ENCODE measurements at regions not wholly inside any gene's neighbourhood (a gene's known extent, or its start where the extent isn't known, plus 50 kb on each side); places are given as distances from the start of the nearest gene placed in this dataset.

- H3K4me1 ChIP-seq (ENCODE audit: control insufficient read depth, insufficient read depth, low read length): no peaks in the 10 kb centered on the region
- POLR2A ChIA-PET: no interaction called here
- in situ Hi-C loops (cut with HindIII; ENCODE audit: low pct_unique_long_range_greater_than_20kb, low sequenced_read_pairs) (no loop called here), intact Hi-C loops (cut with micrococcal nuclease; ENCODE audit: unreplicated experiment) (no loop called here)
- no peak overlapping the region for H3K27ac ChIP-seq (ENCODE audit: low read length)
- no peaks in the 10 kb centered on the region for H3K27me3 ChIP-seq (ENCODE audit: control insufficient read depth, insufficient read depth, low read length)
- H3K9me3 ChIP-seq (ENCODE audit: control insufficient read depth, insufficient read depth, low read depth, low read length): no peaks in the 10 kb centered on the region
- CTCF ChIA-PET: no interaction called here
- H3K36me3 ChIP-seq (ENCODE audit: control insufficient read depth, insufficient read depth, low read length): no peaks in the 10 kb centered on the region; the same call in 1 of the 2 replicates
- H3K4me3 ChIP-seq (ENCODE audit: low read depth in 2 of 2, low read length in 2 of 2): no peak overlapping the region
- ATAC-seq (no peak), DNase-seq (ENCODE audit: low read depth, low spot score) (no peak)
- TF ChIP-seq SIN3A (IDR thresholded peaks at IDR 0.05; ENCODE audit: borderline replicate concordance, insufficient read depth, low read depth, low read length) (no peak), REST (IDR thresholded peaks at IDR 0.05; ENCODE audit: insufficient read depth in 1 of 2, low read depth in 2 of 2, low read length in 1 of 2) (no peak), TCF7L2 (IDR thresholded peaks at IDR 0.05; ENCODE audit: low read depth, low read length) (no peak), POLR2AphosphoS5 (IDR thresholded peaks at IDR 0.05; ENCODE audit: low read depth, low read length) (no peak), CTCF (IDR thresholded peaks at IDR 0.05) (no peak)
- BruUV-seq (replicated peaks): no TSS peak
Observed at GRCh38 chr12:73991138-73991537, 546.5 kb upstream of the ATXN7L3B start.

- no TSS peak for BruUV-seq (replicated peaks)
- intact Hi-C loops (cut with micrococcal nuclease; ENCODE audit: unreplicated experiment) (no loop called here), in situ Hi-C loops (cut with HindIII; ENCODE audit: low pct_unique_long_range_greater_than_20kb, low sequenced_read_pairs) (no loop called here)
- Histone ChIP-seq H3K27me3 (ENCODE audit: control insufficient read depth, insufficient read depth, low read length) (no peaks in the 10 kb centered on the region), H3K36me3 (ENCODE audit: control insufficient read depth, insufficient read depth, low read length) (no peaks in the 10 kb centered on the region), H3K27ac (ENCODE audit: low read length) (no peak overlapping the region), H3K4me1 (ENCODE audit: control insufficient read depth, insufficient read depth, low read length) (no peaks in the 10 kb centered on the region), H3K9me3 (ENCODE audit: control insufficient read depth, insufficient read depth, low read depth, low read length) (no peaks in the 10 kb centered on the region), H3K4me3 (ENCODE audit: low read depth in 2 of 2, low read length in 2 of 2) (no peak overlapping the region)
- POLR2A ChIA-PET: no interaction called here
- CTCF ChIA-PET: no interaction called here
- ATAC-seq (no peak), DNase-seq (ENCODE audit: low read depth, low spot score) (no peak)
- TF ChIP-seq TCF7L2 (IDR thresholded peaks at IDR 0.05; ENCODE audit: low read depth, low read length): no peak
- no peak for TF ChIP-seq REST (IDR thresholded peaks at IDR 0.05; ENCODE audit: insufficient read depth in 1 of 2, low read depth in 2 of 2, low read length in 1 of 2)
- TF ChIP-seq POLR2AphosphoS5 (IDR thresholded peaks at IDR 0.05; ENCODE audit: low read depth, low read length): no peak
- TF ChIP-seq SIN3A (IDR thresholded peaks at IDR 0.05; ENCODE audit: borderline replicate concordance, insufficient read depth, low read depth, low read length): no peak
- no peak for TF ChIP-seq CTCF (IDR thresholded peaks at IDR 0.05)
Observed at GRCh38 chr12:73998894-73999293, 538.7 kb upstream of the ATXN7L3B start.

All from Panc1 (cell line).